CD14-positive monocyte (primary cell): ENCODE measurements at regions not wholly inside any gene's neighbourhood (a gene's known extent, or its start where the extent isn't known, plus 50 kb on each side); places are given as distances from the start of the nearest gene placed in this dataset.

Source experiments
- DNase-seq, 3 donors: peaks; one replicate each; pipeline ENCODE4 v3.0.0-alpha.2; 2011 to 2022
- H2AFZ ChIP-seq: 2 replicates; pipeline ENCODE4 v1.6.0; 2012; ENCODE audit warnings: mild to moderate bottlenecking, low read depth, low read length, inconsistent platforms; ENCODE audit not compliant: insufficient read depth, poor library complexity, severe bottlenecking
- H3K27ac ChIP-seq, 2 donors: 1 replicate in 1 of 2; 2 replicates in 1 of 2; pipeline ENCODE4 v1.5.1; 2012 to 2013; ENCODE audit warnings: low read length in 2 of 2, control low read depth in 1 of 2, inconsistent platforms in 1 of 2, low read depth in 1 of 2, mild to moderate bottlenecking in 1 of 2
- H3K27me3 ChIP-seq, 2 donors: one replicate each; pipeline versions ENCODE4 v1.6.0 to v1.6.1; 2011 to 2013; ENCODE audit warnings: low read length in 2 of 2; ENCODE audit not compliant: control insufficient read depth in 2 of 2, insufficient read depth in 2 of 2
- H3K36me3 ChIP-seq, 2 donors: replicated peaks in 1 of 2; 1 replicate in 1 of 2; 2 replicates in 1 of 2; pipeline versions ENCODE4 v1.5.1 to v1.6.1; 2012 to 2013; ENCODE audit warnings: low read length in 2 of 2, control low read depth in 1 of 2, inconsistent platforms in 1 of 2, mild to moderate bottlenecking in 1 of 2; ENCODE audit not compliant: insufficient read depth in 2 of 2, control insufficient read depth in 1 of 2
- H3K4me1 ChIP-seq, 2 donors: 1 replicate in 1 of 2; 2 replicates in 1 of 2; pipeline versions ENCODE4 v1.5.1 to v1.6.1; 2012 to 2013; ENCODE audit warnings: low read length in 2 of 2, control low read depth in 1 of 2, inconsistent platforms in 1 of 2, mild to moderate bottlenecking in 1 of 2, moderate library complexity in 1 of 2; ENCODE audit not compliant: insufficient read depth in 2 of 2, control insufficient read depth in 1 of 2
- H3K4me2 ChIP-seq: replicated peaks from 2 replicates; pipeline ENCODE3; 2012; ENCODE audit warnings: low read length, moderate library complexity, mild to moderate bottlenecking; ENCODE audit not compliant: poor library complexity, severe bottlenecking; ENCODE audit errors: extremely low read depth
- H3K4me3 ChIP-seq, 3 experiments: fragments of 200-600 bp in 1 of 3; sonication (generic) in 1 of 3; replicated peaks in 1 of 3; 1 replicate in 2 of 3; 2 replicates in 1 of 3; pipeline ENCODE4 v1.5.1; 2011 to 2013; ENCODE audit warnings: low read length in 3 of 3, mild to moderate bottlenecking in 3 of 3, control low read depth in 2 of 3, low read depth in 2 of 3, inconsistent platforms in 1 of 3, moderate library complexity in 1 of 3
- H3K79me2 ChIP-seq: 2 replicates; pipeline ENCODE4 v1.6.0; 2012; ENCODE audit warnings: mild to moderate bottlenecking, control low read depth, inconsistent platforms, low read length, moderate library complexity; ENCODE audit not compliant: insufficient read depth
- H3K9ac ChIP-seq: 2 replicates; pipeline ENCODE4 v1.6.0; 2017; ENCODE audit warnings: low read length, mild to moderate bottlenecking; ENCODE audit not compliant: insufficient read depth, poor library complexity, severe bottlenecking
- H3K9me3 ChIP-seq, 2 donors: replicated peaks in 1 of 2; 1 replicate in 1 of 2; 2 replicates in 1 of 2; pipeline versions ENCODE4 v1.5.1 to v1.6.1; 2012 to 2013; ENCODE audit warnings: low read length in 2 of 2, control low read depth in 1 of 2; ENCODE audit not compliant: control insufficient read depth in 1 of 2, insufficient read depth in 1 of 2
- H4K20me1 ChIP-seq: 2 replicates; pipeline ENCODE4 v1.6.0; 2012; ENCODE audit warnings: mild to moderate bottlenecking, low read length, control low read depth, moderate library complexity; ENCODE audit not compliant: insufficient read depth
- H3K27ac Mint-ChIP-seq, 7 donors: one replicate each; pipeline ENCODE4 v1.8.0; 2020; ENCODE audit warnings: mild to moderate bottlenecking in 7 of 7, mixed read lengths in 7 of 7, moderate library complexity in 6 of 7, inconsistent platforms in 2 of 7
- H3K27me3 Mint-ChIP-seq, 3 donors: one replicate each; pipeline ENCODE4 v1.8.0; 2021 to 2022; ENCODE audit warnings: low read depth in 3 of 3, mild to moderate bottlenecking in 3 of 3, mixed read lengths in 3 of 3, moderate library complexity in 3 of 3, inconsistent platforms in 1 of 3
- H3K36me3 Mint-ChIP-seq, 2 donors: one replicate each; pipeline ENCODE4 v1.8.0; 2020; ENCODE audit warnings: mixed read lengths in 2 of 2, inconsistent platforms in 1 of 2, mild to moderate bottlenecking in 1 of 2
- H3K4me1 Mint-ChIP-seq: one replicate; pipeline ENCODE4 v1.8.0; 2020; ENCODE audit warnings: mild to moderate bottlenecking, mixed read lengths
- H3K4me3 Mint-ChIP-seq, 2 donors: one replicate each; pipeline ENCODE4 v1.8.0; 2020; ENCODE audit warnings: mild to moderate bottlenecking in 2 of 2, mixed read lengths in 2 of 2, moderate library complexity in 1 of 2
- H3K9me3 Mint-ChIP-seq, 7 donors: one replicate each; pipeline ENCODE4 v1.8.0; 2020 to 2022; ENCODE audit warnings: mixed read lengths in 7 of 7, mild to moderate bottlenecking in 6 of 7, moderate library complexity in 6 of 7, inconsistent platforms in 2 of 7
- WGBS: methylation state at CpG from one replicate; pipeline ENCODE4 v1.1.5; 2013; ENCODE audit warnings: missing lambda C conversion rate; ENCODE audit not compliant: insufficient coverage; 5-methylcytosine and 5-hydroxymethylcytosine counted together
- intact Hi-C, 2 donors: fragments of 100-400 bp; cut with micrococcal nuclease; formaldehyde crosslinking; loops; one replicate each; pipeline versions ENCODE4 v1.15.0 to v1.15.1; 2023
- TF ChIP-seq, protein P1 (sequence below): fragments of 200-600 bp; IDR thresholded peaks from one replicate; pipeline ENCODE4 v1.8.0; 2022; ENCODE audit warnings: antibody characterized with exemption, mild to moderate bottlenecking

DNA sequence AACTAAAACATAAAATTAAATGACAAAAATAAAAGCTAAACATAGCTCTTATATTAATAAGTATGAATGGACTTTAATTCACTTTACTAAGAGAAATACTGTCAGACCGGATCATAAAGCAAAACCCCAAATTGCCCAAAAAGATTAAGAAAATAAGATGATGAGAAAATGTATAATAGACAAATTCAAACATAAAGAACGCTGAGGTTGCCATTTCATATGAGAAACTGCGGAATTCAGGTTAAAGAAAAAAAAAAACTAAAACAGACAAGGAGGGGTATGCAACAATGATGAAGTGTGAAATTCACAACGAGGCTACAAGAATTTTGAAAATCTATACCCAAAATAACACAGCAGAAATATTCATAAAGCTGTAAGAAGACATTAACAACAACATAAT lies 133.6 kb upstream of the JUN start:
- intact Hi-C loops, result no loop called here
- H3K9me3 Mint-ChIP-seq, result peaks cover 4 to 18% (median 9%) of the 10 kb centered on the region in 7 donors
- peaks cover 6 to 11% of the 10 kb centered on the region in 2 donors for H3K9me3 ChIP-seq
- H3K36me3 Mint-ChIP-seq, result peaks cover 0 to 8% of the 10 kb centered on the region in 2 donors
- H4K20me1 ChIP-seq, result no peaks in the 10 kb centered on the region
- H3K4me1 ChIP-seq, result peaks cover 34 to 36% of the 10 kb centered on the region in 2 donors
- peaks cover 0 to 3% (median 0%) of the 10 kb centered on the region in 3 donors for H3K27me3 Mint-ChIP-seq
- no peak overlapping the region for H2AFZ ChIP-seq
- no peak overlapping the region for H3K4me3 Mint-ChIP-seq
- H3K4me2 ChIP-seq, result no peak overlapping the region
- DNase-seq, result no peak
- no peak overlapping the region for H3K27ac Mint-ChIP-seq
- H3K36me3 ChIP-seq, result no peaks in the 10 kb centered on the region
- H3K27ac ChIP-seq, result no peak overlapping the region
- H3K4me1 Mint-ChIP-seq, result peaks cover 34% of the 10 kb centered on the region
- no CpG with 5 or more reads among the region's 4 CpGs for WGBS
- TF ChIP-seq, protein P1, sequence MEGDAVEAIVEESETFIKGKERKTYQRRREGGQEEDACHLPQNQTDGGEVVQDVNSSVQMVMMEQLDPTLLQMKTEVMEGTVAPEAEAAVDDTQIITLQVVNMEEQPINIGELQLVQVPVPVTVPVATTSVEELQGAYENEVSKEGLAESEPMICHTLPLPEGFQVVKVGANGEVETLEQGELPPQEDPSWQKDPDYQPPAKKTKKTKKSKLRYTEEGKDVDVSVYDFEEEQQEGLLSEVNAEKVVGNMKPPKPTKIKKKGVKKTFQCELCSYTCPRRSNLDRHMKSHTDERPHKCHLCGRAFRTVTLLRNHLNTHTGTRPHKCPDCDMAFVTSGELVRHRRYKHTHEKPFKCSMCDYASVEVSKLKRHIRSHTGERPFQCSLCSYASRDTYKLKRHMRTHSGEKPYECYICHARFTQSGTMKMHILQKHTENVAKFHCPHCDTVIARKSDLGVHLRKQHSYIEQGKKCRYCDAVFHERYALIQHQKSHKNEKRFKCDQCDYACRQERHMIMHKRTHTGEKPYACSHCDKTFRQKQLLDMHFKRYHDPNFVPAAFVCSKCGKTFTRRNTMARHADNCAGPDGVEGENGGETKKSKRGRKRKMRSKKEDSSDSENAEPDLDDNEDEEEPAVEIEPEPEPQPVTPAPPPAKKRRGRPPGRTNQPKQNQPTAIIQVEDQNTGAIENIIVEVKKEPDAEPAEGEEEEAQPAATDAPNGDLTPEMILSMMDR, result no peak
- no peaks in the 10 kb centered on the region for H3K79me2 ChIP-seq
- no peak overlapping the region for H3K4me3 ChIP-seq
- no peaks in the 10 kb centered on the region for H3K27me3 ChIP-seq
- H3K9ac ChIP-seq, result no peak overlapping the region

DNA sequence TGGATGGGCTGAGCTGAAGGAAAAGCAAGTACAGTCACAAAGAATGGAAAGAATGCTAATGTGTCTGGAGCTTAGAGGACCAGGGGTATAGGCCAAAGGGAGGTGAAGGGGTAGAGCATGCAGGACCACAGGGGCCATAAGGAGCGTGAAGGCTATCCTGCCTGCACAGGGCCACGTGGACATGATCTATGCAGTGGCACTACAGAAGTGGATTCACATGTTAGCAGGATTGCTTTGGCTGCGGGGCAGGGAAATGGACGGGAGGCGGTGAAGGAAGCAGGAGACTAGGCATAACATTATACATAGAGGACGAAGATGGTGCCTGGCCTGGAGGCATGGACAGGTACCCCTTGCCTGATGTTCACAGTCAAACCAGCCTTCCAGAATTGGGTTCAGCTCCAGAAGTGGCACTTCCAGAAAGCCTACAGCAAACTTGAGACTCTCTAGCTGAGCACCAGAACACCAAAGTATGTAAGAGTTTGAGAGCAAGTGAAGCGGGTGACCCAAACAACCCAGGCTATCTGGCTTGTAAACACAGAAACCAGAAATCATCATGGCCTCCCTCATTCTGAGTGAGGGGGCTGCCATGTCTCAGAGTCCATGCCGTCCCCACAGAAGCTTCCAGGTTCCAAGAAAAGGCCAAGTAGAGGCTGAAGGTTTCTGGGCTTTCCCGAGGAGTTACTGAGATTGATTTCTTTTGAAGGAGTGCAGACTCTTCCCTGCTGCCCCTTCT lies 135.5 kb upstream of the JUN start:
- peaks cover 40% of the 10 kb centered on the region for H3K4me1 Mint-ChIP-seq
- intact Hi-C loops, result no loop called here
- peaks cover 3 to 14% (median 9%) of the 10 kb centered on the region in 7 donors for H3K9me3 Mint-ChIP-seq
- Histone ChIP-seq H3K4me2 (peak overlapping the region; percentile 42), H3K9me3 (peaks cover 6 to 11% of the 10 kb centered on the region in 2 donors), H4K20me1 (no peaks in the 10 kb centered on the region), H3K79me2 (no peaks in the 10 kb centered on the region), H3K4me1 (peaks cover 38 to 41% of the 10 kb centered on the region in 2 donors), H3K27me3 (no peaks in the 10 kb centered on the region), H2AFZ (peak overlapping the region; percentile 69), H3K9ac (no peak overlapping the region), H3K27ac (peak overlapping the region; percentile 60 to 84), H3K36me3 (no peaks in the 10 kb centered on the region), H3K4me3 (peak overlapping the region in 1 of 3 experiments; percentile 19)
- peaks cover 0 to 4% (median 1%) of the 10 kb centered on the region in 3 donors for H3K27me3 Mint-ChIP-seq
- TF ChIP-seq, protein P1, result no peak
- 98% methylated on average over 6 of the region's 9 CpGs for WGBS
- H3K4me3 Mint-ChIP-seq, result peak overlapping the region in 1 of 2 donors; percentile 80
- peaks cover 0 to 8% of the 10 kb centered on the region in 2 donors for H3K36me3 Mint-ChIP-seq
- H3K27ac Mint-ChIP-seq, result peak overlapping the region; percentile 84 to 92 (median 88)
- no peak for DNase-seq
